Left lung (tissue), 4 donors: ENCODE measurements at regions not wholly inside any gene's neighbourhood (a gene's known extent, or its start where the extent isn't known, plus 50 kb on each side); places are given as distances from the start of the nearest gene placed in this dataset.
A peak's percentile ranks its signal among the peaks of the same experiment; 100 is the strongest.

Experiments used
- ATAC-seq: fragments of 200-7000 bp; cut with Tn5 transposase; one replicate; pipeline ENCODE4 v1.9.1; 2020; ENCODE audit warnings: moderate library complexity
- DNase-seq, 4 donors: peaks; one replicate each; pipeline ENCODE4 v3.0.0-alpha.2; 2013 to 2020
- H3K27ac ChIP-seq, 2 donors: fragments of 200-600 bp; sonication (generic) in 1 of 2; one replicate each; pipeline versions ENCODE4 v1.5.0 to v1.8.0; 2020 to 2021
- H3K27me3 ChIP-seq, 2 donors: fragments of 200-600 bp; sonication (generic) in 1 of 2; one replicate each; pipeline versions ENCODE4 v1.5.0 to v1.8.0; 2020 to 2021
- H3K36me3 ChIP-seq, 2 donors: fragments of 200-600 bp; sonication (generic) in 1 of 2; one replicate each; pipeline versions ENCODE4 v1.5.0 to v1.8.0; 2020 to 2021
- H3K4me1 ChIP-seq, 2 donors: fragments of 200-600 bp; one replicate each; pipeline ENCODE4 v1.8.0; 2021
- H3K4me3 ChIP-seq, 2 donors: fragments of 200-600 bp; sonication (generic) in 1 of 2; one replicate each; pipeline versions ENCODE4 v1.5.0 to v1.8.0; 2020 to 2021; ENCODE audit warnings: mild to moderate bottlenecking in 1 of 2
- H3K9me3 ChIP-seq, 2 donors: fragments of 200-600 bp; sonication (generic) in 1 of 2; one replicate each; pipeline versions ENCODE4 v1.5.0 to v1.8.0; 2020 to 2021
- intact Hi-C, 2 donors: fragments of 100-400 bp; cut with DNase I; formaldehyde crosslinking; loops; one replicate each; pipeline versions ENCODE4 v1.11.2 to v1.14.2; 2022
- TF ChIP-seq, protein P1 (sequence below), 2 donors: fragments of 200-600 bp; sonication (generic) in 1 of 2; IDR thresholded peaks; one replicate each; pipeline versions ENCODE4 v1.5.0 to v1.8.0; 2021; ENCODE audit warnings: antibody characterized with exemption in 2 of 2
- donor health status: DM: no; HTN: yes; CAD: no.
- donor health status: DM: no; HTN: no; CAD: no.

DNA sequence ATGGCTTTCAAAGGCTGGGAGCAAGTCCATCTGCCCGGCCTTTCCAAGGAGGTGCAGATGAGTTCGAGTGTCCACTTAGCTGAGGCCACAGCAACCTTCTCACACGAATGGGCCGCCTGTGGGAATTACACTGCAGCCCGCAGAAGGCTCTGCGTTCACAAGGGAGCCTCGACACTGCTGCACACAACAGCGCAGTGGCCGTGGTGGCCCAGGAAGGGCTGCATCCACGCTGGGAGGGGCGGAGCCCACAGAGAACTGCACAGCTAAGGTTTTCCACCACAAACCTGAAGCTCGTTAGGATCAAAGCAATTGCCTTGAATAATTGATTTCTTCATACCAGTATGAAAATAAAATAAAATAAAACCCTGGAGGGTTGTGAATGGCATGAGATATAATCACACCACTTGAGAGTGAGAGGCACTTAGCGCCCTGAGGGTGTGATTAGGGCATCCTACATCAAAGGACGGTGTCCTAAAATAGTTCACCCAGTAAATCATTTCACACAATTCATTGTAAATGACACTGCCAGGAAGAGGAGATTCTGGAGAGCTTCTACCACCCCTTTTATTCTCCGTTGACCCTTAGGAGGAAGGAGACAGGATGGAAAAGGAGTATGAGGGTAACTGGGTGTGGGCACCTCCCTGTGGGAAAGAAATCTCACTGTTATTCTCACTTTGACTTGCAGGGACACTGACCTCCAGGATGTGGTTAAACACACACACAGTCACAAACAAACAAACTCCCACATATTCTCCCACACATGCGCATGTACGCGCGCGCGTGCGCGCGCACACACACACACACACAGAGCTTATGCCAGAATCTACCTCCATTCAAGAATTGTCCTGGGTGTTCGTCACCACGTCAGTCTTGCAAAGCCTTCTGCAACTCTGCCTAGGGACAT lies 256.6 kb upstream of the ID2 start:
- TF ChIP-seq, protein P1, sequence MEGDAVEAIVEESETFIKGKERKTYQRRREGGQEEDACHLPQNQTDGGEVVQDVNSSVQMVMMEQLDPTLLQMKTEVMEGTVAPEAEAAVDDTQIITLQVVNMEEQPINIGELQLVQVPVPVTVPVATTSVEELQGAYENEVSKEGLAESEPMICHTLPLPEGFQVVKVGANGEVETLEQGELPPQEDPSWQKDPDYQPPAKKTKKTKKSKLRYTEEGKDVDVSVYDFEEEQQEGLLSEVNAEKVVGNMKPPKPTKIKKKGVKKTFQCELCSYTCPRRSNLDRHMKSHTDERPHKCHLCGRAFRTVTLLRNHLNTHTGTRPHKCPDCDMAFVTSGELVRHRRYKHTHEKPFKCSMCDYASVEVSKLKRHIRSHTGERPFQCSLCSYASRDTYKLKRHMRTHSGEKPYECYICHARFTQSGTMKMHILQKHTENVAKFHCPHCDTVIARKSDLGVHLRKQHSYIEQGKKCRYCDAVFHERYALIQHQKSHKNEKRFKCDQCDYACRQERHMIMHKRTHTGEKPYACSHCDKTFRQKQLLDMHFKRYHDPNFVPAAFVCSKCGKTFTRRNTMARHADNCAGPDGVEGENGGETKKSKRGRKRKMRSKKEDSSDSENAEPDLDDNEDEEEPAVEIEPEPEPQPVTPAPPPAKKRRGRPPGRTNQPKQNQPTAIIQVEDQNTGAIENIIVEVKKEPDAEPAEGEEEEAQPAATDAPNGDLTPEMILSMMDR (IDR thresholded peaks at IDR 0.05), result no peak
- Histone ChIP-seq H3K4me3 (no peak overlapping the region), H3K27ac (no peak overlapping the region), H3K27me3 (no peaks in the 10 kb centered on the region), H3K36me3 (no peaks in the 10 kb centered on the region), H3K4me1 (peaks cover 0 to 4% of the 10 kb centered on the region in 2 donors), H3K9me3 (no peaks in the 10 kb centered on the region)
- intact Hi-C loops, result no loop called here
- peak in 1 of 4 donors; percentile 73 for DNase-seq
- peak; percentile 73 for ATAC-seq

DNA sequence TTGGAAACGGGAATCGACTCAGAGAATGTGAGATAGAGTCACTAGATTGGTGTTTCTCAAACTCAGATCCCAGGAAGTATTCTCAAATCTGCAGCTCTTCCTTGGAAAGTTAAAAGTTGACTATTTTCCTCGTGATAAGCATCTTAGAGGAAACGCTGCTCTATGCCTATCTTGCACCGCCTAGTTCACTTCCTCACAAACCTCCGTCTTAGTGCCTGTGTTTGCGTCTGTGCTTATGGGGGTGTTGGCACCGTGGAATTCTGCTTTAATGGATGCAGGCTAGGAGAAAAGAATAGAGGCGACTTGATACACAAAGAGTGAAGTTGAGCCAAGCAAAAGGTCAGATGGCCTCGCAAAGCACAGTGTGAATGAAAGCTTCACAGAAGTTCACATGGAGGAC lies 255.3 kb upstream of the ID2 start:
- intact Hi-C loops, result no loop called here
- ATAC-seq, result no peak

DNA sequence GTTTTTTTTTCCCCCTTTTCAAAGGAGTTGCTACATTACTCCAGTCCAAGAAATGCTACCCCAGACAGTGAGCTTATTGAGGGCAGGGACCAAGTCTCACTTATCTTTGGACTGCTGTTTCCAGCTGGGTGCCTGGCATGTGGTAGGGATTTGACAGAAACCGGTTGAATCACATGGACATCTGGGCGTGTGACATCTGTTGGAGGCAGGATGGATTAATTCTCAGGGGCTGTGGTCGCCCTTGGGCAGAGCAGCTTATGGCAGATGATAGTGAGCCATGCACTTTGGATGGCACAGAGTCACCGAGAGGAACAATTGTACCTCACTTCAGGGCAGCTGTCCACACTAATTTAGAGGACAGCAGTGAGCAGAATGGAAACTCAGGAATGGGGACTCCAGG lies 254.6 kb upstream of the ID2 start:
- no peak for ATAC-seq
- TF ChIP-seq, protein P1 (IDR thresholded peaks at IDR 0.05), result no peak
- no peaks in the 10 kb centered on the region for H3K27me3 ChIP-seq
- no peak for DNase-seq
- H3K36me3 ChIP-seq, result no peaks in the 10 kb centered on the region
- H3K4me1 ChIP-seq, result no peaks in the 10 kb centered on the region
- intact Hi-C loops, result no loop called here
- H3K9me3 ChIP-seq, result no peaks in the 10 kb centered on the region
- H3K27ac ChIP-seq, result no peak overlapping the region
- H3K4me3 ChIP-seq, result no peak overlapping the region

More for the DNA sequence above, 255.3 kb upstream of the ID2 start:
- no peaks in the 10 kb centered on the region for H3K27me3 ChIP-seq
- H3K4me3 ChIP-seq, result no peak overlapping the region
- TF ChIP-seq, protein P1 (IDR thresholded peaks at IDR 0.05), result no peak
- H3K9me3 ChIP-seq, result no peaks in the 10 kb centered on the region
- H3K27ac ChIP-seq, result no peak overlapping the region
- no peaks in the 10 kb centered on the region for H3K36me3 ChIP-seq
- DNase-seq, result no peak
- H3K4me1 ChIP-seq, result peaks cover 0 to 3% of the 10 kb centered on the region in 2 donors

DNA sequence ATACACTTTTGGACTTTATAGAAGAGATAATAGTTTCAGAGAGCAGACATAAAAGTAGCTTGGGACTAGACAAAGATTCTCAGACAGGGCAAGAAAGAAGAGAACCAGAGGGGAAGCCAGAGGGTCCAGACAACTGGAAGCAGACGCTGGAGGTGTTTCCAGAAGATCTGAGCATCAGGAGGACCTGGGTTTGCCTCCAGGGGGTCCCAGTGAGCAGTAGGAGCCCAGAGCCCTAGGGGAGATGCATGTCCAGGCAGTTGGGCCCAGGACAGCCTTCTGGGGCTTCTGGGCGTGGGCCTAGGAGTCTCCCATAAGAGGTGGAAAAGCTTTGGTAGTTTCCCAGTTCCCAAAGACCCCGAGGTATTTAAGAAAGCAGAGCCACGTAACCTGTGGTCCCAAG lies 251.2 kb upstream of the ID2 start:
- DNase-seq, result no peak
- ATAC-seq, result no peak
- Histone ChIP-seq H3K9me3 (no peaks in the 10 kb centered on the region), H3K4me3 (no peak overlapping the region), H3K4me1 (peaks cover 0 to 3% of the 10 kb centered on the region in 2 donors), H3K27me3 (no peaks in the 10 kb centered on the region), H3K27ac (no peak overlapping the region), H3K36me3 (no peaks in the 10 kb centered on the region)
- TF ChIP-seq, protein P1 (IDR thresholded peaks at IDR 0.05), result no peak
- intact Hi-C loops, result no loop called here

DNA sequence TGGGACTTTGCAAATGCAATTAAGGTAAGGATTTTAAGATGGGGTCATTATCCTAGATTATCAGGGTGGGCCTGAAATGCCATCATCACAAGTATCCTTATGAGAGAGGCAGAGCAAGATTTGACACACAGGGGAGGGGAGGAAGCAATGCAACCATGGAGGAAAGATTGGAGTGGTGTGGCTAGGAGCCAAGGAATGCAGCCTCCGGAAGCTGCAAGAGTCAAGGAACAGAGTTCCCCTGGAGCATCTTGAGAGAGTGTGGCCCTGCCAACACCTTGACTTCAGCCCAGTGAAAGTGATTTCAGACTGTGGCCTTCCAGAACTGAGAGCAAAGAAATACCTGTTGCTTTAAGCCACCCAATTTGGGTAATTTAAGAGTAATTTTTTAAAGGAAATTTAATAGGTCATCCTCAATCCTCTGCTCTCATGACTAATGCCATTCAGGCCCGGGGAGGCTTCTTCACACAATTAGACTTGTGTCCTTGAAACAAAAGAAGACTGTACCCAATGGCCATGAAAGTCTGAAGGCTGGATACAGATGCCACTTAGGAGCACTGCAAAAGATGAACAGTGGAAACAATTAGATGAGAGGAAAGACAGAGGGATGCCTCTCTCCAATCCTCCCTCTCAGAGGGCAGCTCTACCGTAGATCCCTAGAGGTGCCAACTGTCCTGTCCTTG lies 250.3 kb upstream of the ID2 start:
- no peaks in the 10 kb centered on the region for H3K36me3 ChIP-seq
- H3K4me1 ChIP-seq, result peaks cover 0 to 8% of the 10 kb centered on the region in 2 donors
- no peaks in the 10 kb centered on the region for H3K27me3 ChIP-seq
- TF ChIP-seq, protein P1 (IDR thresholded peaks at IDR 0.05), result no peak
- intact Hi-C loops, result no loop called here
- H3K4me3 ChIP-seq, result no peak overlapping the region
- DNase-seq (no peak), ATAC-seq (no peak)
- no peak overlapping the region for H3K27ac ChIP-seq
- H3K9me3 ChIP-seq, result no peaks in the 10 kb centered on the region
